ENCODE measurements at regions not wholly inside any gene's neighbourhood (a gene's known extent, or its start where the extent isn't known, plus 50 kb on each side); places are given as distances from the start of the nearest gene placed in this dataset.
"Not testable (repeated sequence)": the region's sequence is repeated elsewhere in the genome, so short reads cannot be mapped to it uniquely, and the experiment has no call there.

DNA sequence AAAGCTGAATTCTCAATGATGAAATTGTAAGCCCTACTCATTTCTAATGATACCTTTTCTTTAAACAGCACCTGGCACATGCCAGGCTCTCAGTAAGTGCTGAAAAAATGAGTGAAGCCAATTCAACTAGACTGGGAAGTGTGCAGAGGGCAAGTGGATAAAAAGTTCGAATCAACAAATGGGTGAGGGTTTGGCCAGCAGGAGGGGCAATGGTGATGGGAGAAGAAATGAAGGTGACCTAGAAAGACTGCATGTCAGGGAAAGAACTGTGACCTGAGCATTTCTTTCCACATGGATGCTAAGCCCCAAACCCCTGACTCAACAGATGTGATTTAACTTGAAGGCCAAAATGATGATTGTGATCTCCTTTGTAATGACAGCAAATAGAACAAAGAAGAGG lies 54.6 kb downstream of the DKK1 start:
- TF ChIP-seq CTCF (IDR thresholded peaks at IDR 0.05; ENCODE audit: low read depth, low read length), result no peak
- no peak for DNase-seq (ENCODE audit: low read depth, low spot score)
- in situ Hi-C loops (cut with HindIII; ENCODE audit: low sequenced_read_pairs), result no loop called here
- H3K4me3 ChIP-seq (ENCODE audit: low read depth, low read length), result no peak overlapping the region

DNA sequence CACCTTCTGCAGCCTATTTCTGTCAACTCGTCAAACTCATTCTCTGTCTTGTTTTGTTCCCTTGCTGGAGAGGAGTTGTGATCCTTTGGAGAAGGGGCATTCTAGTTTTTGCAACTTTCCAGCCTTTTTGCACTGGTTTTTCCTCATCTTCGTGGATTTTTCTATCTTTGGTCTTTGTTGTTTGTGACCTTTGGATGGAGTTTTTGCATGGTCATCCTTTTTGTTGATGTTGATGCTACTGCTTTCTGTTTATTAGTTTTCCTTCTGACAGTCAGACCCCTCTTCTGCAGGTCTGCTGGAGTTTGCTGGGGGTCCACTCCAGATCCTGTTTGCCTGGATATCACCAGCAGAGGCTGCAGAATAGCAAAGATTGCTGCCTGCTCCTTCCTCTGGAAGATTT lies 60.1 kb downstream of the DKK1 start:
- in situ Hi-C loops (cut with HindIII; ENCODE audit: low sequenced_read_pairs); DNase-seq (ENCODE audit: low read depth, low spot score); H3K4me3 ChIP-seq (ENCODE audit: low read depth, low read length): not testable (repeated sequence)

GRCh38 chr10:52376694-52377354 lies 62.7 kb downstream of the DKK1 start:
- in situ Hi-C loops (cut with HindIII; ENCODE audit: low sequenced_read_pairs), result no loop called here
- H3K4me3 ChIP-seq (ENCODE audit: low read depth, low read length), result no peak overlapping the region
- no peak for DNase-seq (ENCODE audit: low read depth, low spot score)
- TF ChIP-seq CTCF (IDR thresholded peaks at IDR 0.05; ENCODE audit: low read depth, low read length), result no peak

DNA sequence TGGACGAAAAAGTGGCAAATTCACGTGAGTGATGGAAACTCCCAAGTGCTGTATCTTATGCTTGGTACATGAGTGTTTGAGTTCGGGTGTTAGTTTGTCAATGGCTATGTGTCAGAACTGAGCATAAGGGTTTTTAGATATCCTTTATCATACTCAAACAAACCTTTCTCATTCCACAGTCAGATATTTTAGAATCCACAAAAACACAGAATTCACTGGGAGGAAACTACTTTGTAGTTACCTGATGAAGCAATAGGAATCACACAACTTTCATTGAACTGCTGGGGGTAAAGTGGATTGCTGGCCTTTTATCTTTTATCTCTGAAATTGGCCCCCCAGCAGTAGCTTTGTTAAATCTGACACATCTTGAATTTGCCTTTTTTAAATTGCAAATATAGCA lies 64.0 kb downstream of the DKK1 start:
- no peak overlapping the region for H3K4me3 ChIP-seq (ENCODE audit: low read depth, low read length)
- no peak for TF ChIP-seq CTCF (IDR thresholded peaks at IDR 0.05; ENCODE audit: low read depth, low read length)
- DNase-seq (ENCODE audit: low read depth, low spot score), result no peak
- in situ Hi-C loops (cut with HindIII; ENCODE audit: low sequenced_read_pairs), result no loop called here

- TF ChIP-seq CTCF (IDR thresholded peaks at IDR 0.05; ENCODE audit: low read depth, low read length), result no peak
- in situ Hi-C loops (cut with HindIII; ENCODE audit: low sequenced_read_pairs), result no loop called here
- no peak for DNase-seq (ENCODE audit: low read depth, low spot score)
- H3K4me3 ChIP-seq (ENCODE audit: low read depth, low read length), result no peak overlapping the region
These were observed 65.2 kb downstream of the DKK1 start for GRCh38 chr10:52379287-52379686.

DNA sequence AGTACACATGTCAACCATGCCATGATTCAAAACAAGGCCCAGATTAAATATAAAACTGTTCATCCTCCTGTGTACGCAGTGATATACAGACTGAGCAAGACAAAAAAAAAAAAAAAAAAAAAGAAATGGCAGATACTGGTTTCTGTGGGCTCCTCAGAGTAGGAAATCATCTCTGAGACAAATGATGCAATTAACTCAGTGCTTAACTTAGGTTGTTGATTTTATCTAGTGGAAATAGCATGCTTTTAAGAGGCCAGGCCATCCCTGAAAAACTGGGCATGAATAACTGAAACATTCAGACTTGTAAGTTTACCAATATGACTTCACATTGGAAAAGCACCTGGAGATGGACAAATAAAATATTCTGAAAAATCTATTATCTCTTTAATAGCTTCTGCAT lies 69.0 kb downstream of the DKK1 start:
- no peak for TF ChIP-seq CTCF (IDR thresholded peaks at IDR 0.05; ENCODE audit: low read depth, low read length)
- in situ Hi-C loops (cut with HindIII; ENCODE audit: low sequenced_read_pairs), result no loop called here
- no peak for DNase-seq (ENCODE audit: low read depth, low spot score)
- no peak overlapping the region for H3K4me3 ChIP-seq (ENCODE audit: low read depth, low read length)

DNA sequence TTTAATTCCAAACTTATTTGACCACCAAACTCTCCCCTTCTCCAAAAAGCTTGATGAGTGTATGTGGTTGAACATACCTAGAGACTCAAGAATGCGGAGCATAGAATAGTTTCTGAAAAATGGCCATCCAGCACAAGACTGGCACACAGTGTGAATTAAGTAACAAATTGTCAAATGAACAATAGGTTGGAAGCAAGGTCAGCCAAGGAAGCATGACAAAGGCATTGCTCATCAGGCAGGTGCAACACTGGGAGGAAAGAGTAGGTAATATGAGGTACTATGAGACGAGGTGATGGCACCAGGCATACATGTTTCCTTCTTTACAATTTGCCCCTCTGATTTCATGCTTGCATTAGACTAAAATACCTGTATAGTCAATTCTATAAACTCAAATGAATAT lies 73.7 kb downstream of the DKK1 start:
- no peak for DNase-seq (ENCODE audit: low read depth, low spot score)
- in situ Hi-C loops (cut with HindIII; ENCODE audit: low sequenced_read_pairs), result no loop called here
- TF ChIP-seq CTCF (IDR thresholded peaks at IDR 0.05; ENCODE audit: low read depth, low read length), result no peak
- no peak overlapping the region for H3K4me3 ChIP-seq (ENCODE audit: low read depth, low read length)
